Suprapubic skin (tissue), 4 donors: ENCODE measurements at regions not wholly inside any gene's neighbourhood (a gene's known extent, or its start where the extent isn't known, plus 50 kb on each side); places are given as distances from the start of the nearest gene placed in this dataset.

Source experiments
- DNase-seq, 2 donors: peaks; one replicate each; pipeline ENCODE4 v3.0.0-alpha.2; 2019; ENCODE audit warnings: low spot score in 2 of 2
- H3K27ac ChIP-seq: fragments of 200-600 bp; sonication (generic); one replicate; pipeline ENCODE4 v1.5.1; 2019
- H3K27me3 ChIP-seq: fragments of 200-600 bp; sonication (generic); one replicate; pipeline ENCODE4 v1.5.1; 2019
- H3K36me3 ChIP-seq: fragments of 200-600 bp; sonication (generic); one replicate; pipeline ENCODE4 v1.5.1; 2019
- H3K4me1 ChIP-seq: fragments of 200-600 bp; sonication (generic); one replicate; pipeline ENCODE4 v1.5.1; 2019
- H3K4me3 ChIP-seq: fragments of 200-600 bp; sonication (generic); one replicate; pipeline ENCODE4 v1.5.1; 2019; ENCODE audit warnings: mild to moderate bottlenecking
- H3K9me3 ChIP-seq: fragments of 200-600 bp; sonication (generic); one replicate; pipeline ENCODE4 v1.5.1; 2019
- CTCF ChIP-seq, 2 donors: fragments of 200-600 bp in 1 of 2; fragments of 450-650 bp in 1 of 2; sonication (generic) in 1 of 2; IDR thresholded peaks; one replicate each; pipeline ENCODE4 v1.5.1; 2016 to 2019; ENCODE audit warnings: antibody characterized with exemption in 2 of 2, mild to moderate bottlenecking in 1 of 2, moderate library complexity in 1 of 2
- EP300 ChIP-seq: sonication (generic); formaldehyde crosslinking; IDR thresholded peaks from one replicate; pipeline ENCODE4 v1.6.1; 2017; ENCODE audit warnings: antibody characterized with exemption
- POLR2A ChIP-seq, 2 donors: fragments of 450-650 bp; IDR thresholded peaks; one replicate each; pipeline ENCODE4 v1.6.1; 2017; ENCODE audit warnings: antibody characterized with exemption in 2 of 2, mild to moderate bottlenecking in 2 of 2, moderate library complexity in 2 of 2
- POLR2AphosphoS5 ChIP-seq, 3 donors: sonication (generic); formaldehyde crosslinking; IDR thresholded peaks; one replicate each; pipeline ENCODE4 v1.6.1; 2017; ENCODE audit warnings: antibody characterized with exemption in 3 of 3
- WGBS: methylation state at CpG from one replicate; pipeline ENCODE4 v1.1.5; 2018; 5-methylcytosine and 5-hydroxymethylcytosine counted together

GRCh38 chr10:110363572-110364411 is 59.1 kb upstream of the SMNDC1 start:
- no peak overlapping the region for H3K27ac ChIP-seq
- H3K9me3 ChIP-seq, result no peaks in the 10 kb centered on the region
- no peaks in the 10 kb centered on the region for H3K27me3 ChIP-seq
- no peaks in the 10 kb centered on the region for H3K36me3 ChIP-seq
- TF ChIP-seq CTCF (IDR thresholded peaks at IDR 0.05) (no peak), POLR2A (IDR thresholded peaks at IDR 0.05) (no peak), POLR2AphosphoS5 (IDR thresholded peaks at IDR 0.05) (no peak), EP300 (no peak)
- no peak overlapping the region for H3K4me3 ChIP-seq
- peaks cover 13% of the 10 kb centered on the region for H3K4me1 ChIP-seq
- WGBS, result 45% methylated on average over 20 of the region's 20 CpGs
- DNase-seq, result no peak

GRCh38 chr10:110364531-110364937 is 59.8 kb upstream of the SMNDC1 start:
- TF ChIP-seq CTCF (IDR thresholded peaks at IDR 0.05), result no peak
- TF ChIP-seq POLR2AphosphoS5 (IDR thresholded peaks at IDR 0.05), result no peak
- TF ChIP-seq POLR2A (IDR thresholded peaks at IDR 0.05), result no peak
- no peak for TF ChIP-seq EP300
- Histone ChIP-seq H3K9me3 (no peaks in the 10 kb centered on the region), H3K27ac (no peak overlapping the region), H3K27me3 (no peaks in the 10 kb centered on the region), H3K4me1 (peaks cover 13% of the 10 kb centered on the region), H3K4me3 (no peak overlapping the region), H3K36me3 (no peaks in the 10 kb centered on the region)
- no peak for DNase-seq
- 71% methylated on average over 2 of the region's 3 CpGs for WGBS

- Histone ChIP-seq H3K27ac (no peak overlapping the region), H3K4me1 (peaks cover 13% of the 10 kb centered on the region), H3K36me3 (no peaks in the 10 kb centered on the region), H3K27me3 (no peaks in the 10 kb centered on the region), H3K9me3 (no peaks in the 10 kb centered on the region), H3K4me3 (no peak overlapping the region)
- TF ChIP-seq CTCF (IDR thresholded peaks at IDR 0.05) (no peak), POLR2AphosphoS5 (IDR thresholded peaks at IDR 0.05) (no peak), EP300 (no peak), POLR2A (IDR thresholded peaks at IDR 0.05) (no peak)
- 99% methylated on average over 9 of the region's 9 CpGs for WGBS
- DNase-seq, result no peak
Measured at GRCh38 chr10:110365356-110366143, 60.8 kb upstream of the SMNDC1 start.

GRCh38 chr10:110366635-110367034 is 61.9 kb upstream of the SMNDC1 start:
- DNase-seq, result no peak
- no peaks in the 10 kb centered on the region for H3K27me3 ChIP-seq
- no peak overlapping the region for H3K4me3 ChIP-seq
- H3K36me3 ChIP-seq, result no peaks in the 10 kb centered on the region
- H3K27ac ChIP-seq, result no peak overlapping the region
- TF ChIP-seq CTCF (IDR thresholded peaks at IDR 0.05), result no peak
- no peak for TF ChIP-seq EP300
- no peak for TF ChIP-seq POLR2A (IDR thresholded peaks at IDR 0.05)
- no peak for TF ChIP-seq POLR2AphosphoS5 (IDR thresholded peaks at IDR 0.05)
- H3K9me3 ChIP-seq, result no peaks in the 10 kb centered on the region
- H3K4me1 ChIP-seq, result peaks cover 13% of the 10 kb centered on the region
- 81% methylated on average over 4 of the region's 4 CpGs for WGBS

GRCh38 chr10:110368002-110368401 is 63.3 kb upstream of the SMNDC1 start:
- Histone ChIP-seq H3K36me3 (no peaks in the 10 kb centered on the region), H3K4me1 (peaks cover 13% of the 10 kb centered on the region), H3K4me3 (no peak overlapping the region), H3K27ac (no peak overlapping the region), H3K27me3 (no peaks in the 10 kb centered on the region), H3K9me3 (no peaks in the 10 kb centered on the region)
- WGBS, result 87% methylated on average over 4 of the region's 4 CpGs
- TF ChIP-seq POLR2AphosphoS5 (IDR thresholded peaks at IDR 0.05) (no peak), EP300 (no peak), POLR2A (IDR thresholded peaks at IDR 0.05) (no peak), CTCF (IDR thresholded peaks at IDR 0.05) (no peak)
- no peak for DNase-seq
